Natural killer cell (primary cell): ENCODE measurements at regions not wholly inside any gene's neighbourhood (a gene's known extent, or its start where the extent isn't known, plus 50 kb on each side); places are given as distances from the start of the nearest gene placed in this dataset.
A peak's percentile ranks its signal among the peaks of the same experiment; 100 is the strongest.

Experiments used
- ATAC-seq, 3 donors: fragments of 150-1000 bp in 2 of 3; fragments of 200-7000 bp in 1 of 3; cut with Tn5 transposase; 1 replicate in 1 of 3; 2 replicates in 2 of 3; pipeline ENCODE4 v1.10.0; 2021; ENCODE audit warnings: mild to moderate bottlenecking in 2 of 3, moderate library complexity in 2 of 3
- DNase-seq, 2 donors: peaks; one replicate each; pipeline versions ENCODE4 v3.0.0 to v3.0.0-alpha.2; 2013 to 2021; ENCODE audit warnings: mixed read lengths in 1 of 2
- H3K27ac ChIP-seq: one replicate; pipeline ENCODE4 v1.5.1; 2013; ENCODE audit warnings: mild to moderate bottlenecking, low read length
- H3K27me3 ChIP-seq: one replicate; pipeline ENCODE4 v1.6.1; 2013; ENCODE audit warnings: low read length; ENCODE audit not compliant: control insufficient read depth, insufficient read depth
- H3K36me3 ChIP-seq: one replicate; pipeline ENCODE4 v1.6.1; 2013; ENCODE audit warnings: low read length; ENCODE audit not compliant: control insufficient read depth, insufficient read depth
- H3K4me1 ChIP-seq: one replicate; pipeline ENCODE4 v1.6.1; 2013; ENCODE audit warnings: low read length; ENCODE audit not compliant: control insufficient read depth, insufficient read depth
- H3K4me3 ChIP-seq: one replicate; pipeline ENCODE4 v1.5.1; 2013; ENCODE audit warnings: low read length
- H3K9me3 ChIP-seq: one replicate; pipeline ENCODE4 v1.6.1; 2013; ENCODE audit warnings: low read length; ENCODE audit not compliant: control insufficient read depth, insufficient read depth
- H3K27ac Mint-ChIP-seq, 2 donors: one replicate each; pipeline ENCODE4 v1.8.0; 2022; ENCODE audit warnings: mild to moderate bottlenecking in 2 of 2, mixed read lengths in 2 of 2, moderate library complexity in 1 of 2
- H3K27me3 Mint-ChIP-seq, 2 donors: one replicate each; pipeline ENCODE4 v1.8.0; 2022; ENCODE audit warnings: low read depth in 2 of 2, mixed read lengths in 2 of 2
- H3K36me3 Mint-ChIP-seq: one replicate; pipeline ENCODE4 v1.8.0; 2022; ENCODE audit warnings: mixed read lengths
- H3K4me1 Mint-ChIP-seq, 2 donors: one replicate each; pipeline ENCODE4 v1.8.0; 2022; ENCODE audit warnings: mixed read lengths in 2 of 2
- H3K4me3 Mint-ChIP-seq: one replicate; pipeline ENCODE4 v1.8.0; 2022; ENCODE audit warnings: mild to moderate bottlenecking, moderate library complexity, mixed read lengths
- H3K9me3 Mint-ChIP-seq, 2 donors: one replicate each; pipeline ENCODE4 v1.8.0; 2022; ENCODE audit warnings: mixed read lengths in 2 of 2
- CTCF ChIP-seq: fragments of 200-600 bp; IDR thresholded peaks from one replicate; pipeline ENCODE4 v1.8.0; 2022; ENCODE audit warnings: antibody characterized with exemption
- WGBS: methylation state at CpG from one replicate; pipeline ENCODE4 v1.1.7; 2013; ENCODE audit warnings: missing lambda C conversion rate; ENCODE audit not compliant: insufficient coverage; 5-methylcytosine and 5-hydroxymethylcytosine counted together
- intact Hi-C: fragments of 100-400 bp; cut with micrococcal nuclease; formaldehyde crosslinking; loops from one replicate; pipeline ENCODE4 v1.14.2; 2022

GRCh38 chr3:148081926-148082325 lies 615.8 kb upstream of the AGTR1 start:
- H3K27ac ChIP-seq, result no peak overlapping the region
- WGBS, result 90% methylated on average over 1 of the region's 1 CpG
- Mint-ChIP-seq H3K36me3 (no peaks in the 10 kb centered on the region), H3K4me1 (peaks cover 0 to 6% of the 10 kb centered on the region in 2 donors), H3K4me3 (no peak overlapping the region), H3K9me3 (peaks cover 0 to 2% of the 10 kb centered on the region in 2 donors), H3K27ac (no peak overlapping the region), H3K27me3 (no peaks in the 10 kb centered on the region)
- H3K9me3 ChIP-seq, result peaks cover 5% of the 10 kb centered on the region
- TF ChIP-seq CTCF, result no peak
- DNase-seq (no peak), ATAC-seq (no peak)
- no peaks in the 10 kb centered on the region for H3K36me3 ChIP-seq
- H3K27me3 ChIP-seq, result no peaks in the 10 kb centered on the region
- H3K4me1 ChIP-seq, result no peaks in the 10 kb centered on the region
- intact Hi-C loops, result no loop called here
- no peak overlapping the region for H3K4me3 ChIP-seq

GRCh38 chr3:148082506-148083280 lies 615.0 kb upstream of the AGTR1 start:
- H3K27ac ChIP-seq, result no peak overlapping the region
- H3K4me3 Mint-ChIP-seq, result no peak overlapping the region
- no peak for DNase-seq
- H3K27me3 ChIP-seq, result no peaks in the 10 kb centered on the region
- peaks cover 0 to 10% of the 10 kb centered on the region in 2 donors for H3K4me1 Mint-ChIP-seq
- H3K27me3 Mint-ChIP-seq, result no peaks in the 10 kb centered on the region
- H3K36me3 ChIP-seq, result no peaks in the 10 kb centered on the region
- TF ChIP-seq CTCF, result no peak
- no peak overlapping the region for H3K4me3 ChIP-seq
- no peaks in the 10 kb centered on the region for H3K4me1 ChIP-seq
- 78% methylated on average over 3 of the region's 4 CpGs for WGBS
- no peak for ATAC-seq
- intact Hi-C loops, result no loop called here
- H3K36me3 Mint-ChIP-seq, result no peaks in the 10 kb centered on the region
- peaks cover 0 to 2% of the 10 kb centered on the region in 2 donors for H3K9me3 Mint-ChIP-seq
- no peak overlapping the region for H3K27ac Mint-ChIP-seq
- H3K9me3 ChIP-seq, result peaks cover 5% of the 10 kb centered on the region

- Mint-ChIP-seq H3K27ac (peak overlapping the region in 1 of 2 donors; percentile 57), H3K36me3 (no peaks in the 10 kb centered on the region), H3K4me3 (no peak overlapping the region), H3K9me3 (peaks cover 0 to 2% of the 10 kb centered on the region in 2 donors), H3K4me1 (peaks cover 0 to 16% of the 10 kb centered on the region in 2 donors), H3K27me3 (no peaks in the 10 kb centered on the region)
- intact Hi-C loops, result no loop called here
- Histone ChIP-seq H3K9me3 (peaks cover 5% of the 10 kb centered on the region), H3K4me1 (no peaks in the 10 kb centered on the region), H3K36me3 (no peaks in the 10 kb centered on the region), H3K27ac (no peak overlapping the region), H3K4me3 (no peak overlapping the region), H3K27me3 (no peaks in the 10 kb centered on the region)
- ATAC-seq (no peak), DNase-seq (no peak)
- no peak for TF ChIP-seq CTCF
- WGBS, result 67% methylated on average over 7 of the region's 8 CpGs
Observed at GRCh38 chr3:148083526-148084182, 614.0 kb upstream of the AGTR1 start.
